Activated naive CD4-positive, alpha-beta T cell treated with anti-CD3 and anti-CD28 coated beads for 36 hours (primary cell): ENCODE measurements at regions not wholly inside any gene's neighbourhood (a gene's known extent, or its start where the extent isn't known, plus 50 kb on each side); places are given as distances from the start of the nearest gene placed in this dataset.

Experiments used
- CTCF ChIA-PET: fragments of 350-600 bp; sonication (Branson Sonifier 250); formaldehyde crosslinking; loops from one replicate; lab custom pipeline; 2021; ENCODE audit warnings: antibody characterized with exemption; lab: Charles Lee
- DNase-seq: peaks from one replicate; pipeline ENCODE4 v3.0.0-alpha.2; 2020
- H3K27ac Mint-ChIP-seq: one replicate; pipeline ENCODE4 v1.8.0; 2021; ENCODE audit warnings: mild to moderate bottlenecking, mixed read lengths
- H3K27me3 Mint-ChIP-seq: one replicate; pipeline ENCODE4 v1.8.0; 2021; ENCODE audit warnings: low read depth, mixed read lengths
- H3K36me3 Mint-ChIP-seq: one replicate; pipeline ENCODE4 v1.8.0; 2021; ENCODE audit warnings: low read depth, mixed read lengths
- H3K4me1 Mint-ChIP-seq: one replicate; pipeline ENCODE4 v1.8.0; 2021; ENCODE audit warnings: low read depth, mixed read lengths
- H3K4me3 Mint-ChIP-seq: one replicate; pipeline ENCODE4 v1.8.0; 2021; ENCODE audit warnings: mild to moderate bottlenecking, moderate library complexity, mixed read lengths
- H3K9me3 Mint-ChIP-seq: one replicate; pipeline ENCODE4 v1.8.0; 2021; ENCODE audit warnings: mixed read lengths
- intact Hi-C: fragments of 100-400 bp; cut with micrococcal nuclease; formaldehyde crosslinking; loops from one replicate; pipeline ENCODE4 v1.15.1; 2023

- no peak overlapping the region for H3K27ac Mint-ChIP-seq
- H3K9me3 Mint-ChIP-seq = peaks cover 1% of the 10 kb centered on the region
- H3K36me3 Mint-ChIP-seq = no peaks in the 10 kb centered on the region
- no peaks in the 10 kb centered on the region for H3K4me1 Mint-ChIP-seq
- H3K4me3 Mint-ChIP-seq = no peak overlapping the region
- H3K27me3 Mint-ChIP-seq = no peaks in the 10 kb centered on the region
- intact Hi-C loops = no loop called here
- CTCF ChIA-PET = no interaction called here
- no peak for DNase-seq
Observed at GRCh38 chr6:23584134-23584763, 541.8 kb upstream of the NRSN1 start.

GRCh38 chr6:23587582-23587981 is 538.4 kb upstream of the NRSN1 start:
- H3K27me3 Mint-ChIP-seq = no peaks in the 10 kb centered on the region
- DNase-seq = no peak
- intact Hi-C loops = no loop called here

GRCh38 chr6:23589811-23590210 is 536.2 kb upstream of the NRSN1 start:
- DNase-seq = no peak
- H3K36me3 Mint-ChIP-seq = no peaks in the 10 kb centered on the region
- no peaks in the 10 kb centered on the region for H3K4me1 Mint-ChIP-seq
- CTCF ChIA-PET = no interaction called here
- peaks cover 7% of the 10 kb centered on the region for H3K9me3 Mint-ChIP-seq
- intact Hi-C loops = no loop called here
- no peak overlapping the region for H3K27ac Mint-ChIP-seq
- H3K4me3 Mint-ChIP-seq = no peak overlapping the region
- H3K27me3 Mint-ChIP-seq = no peaks in the 10 kb centered on the region

More at GRCh38 chr6:23587582-23587981, 538.4 kb upstream of the NRSN1 start:
- CTCF ChIA-PET = no interaction called here
- Mint-ChIP-seq H3K27ac (no peak overlapping the region), H3K4me3 (no peak overlapping the region), H3K9me3 (peaks cover 1% of the 10 kb centered on the region), H3K36me3 (no peaks in the 10 kb centered on the region), H3K4me1 (no peaks in the 10 kb centered on the region)

GRCh38 chr6:23590498-23591126 is 535.4 kb upstream of the NRSN1 start:
- Mint-ChIP-seq H3K27me3 (no peaks in the 10 kb centered on the region), H3K4me1 (no peaks in the 10 kb centered on the region), H3K4me3 (no peak overlapping the region), H3K27ac (no peak overlapping the region), H3K9me3 (peaks cover 7% of the 10 kb centered on the region), H3K36me3 (no peaks in the 10 kb centered on the region)
- no peak for DNase-seq
- intact Hi-C loops = no loop called here
- CTCF ChIA-PET = no interaction called here

- Mint-ChIP-seq H3K4me1 (no peaks in the 10 kb centered on the region), H3K27ac (no peak overlapping the region), H3K27me3 (no peaks in the 10 kb centered on the region), H3K9me3 (peaks cover 7% of the 10 kb centered on the region), H3K36me3 (no peaks in the 10 kb centered on the region), H3K4me3 (no peak overlapping the region)
- DNase-seq = no peak
- intact Hi-C loops = no loop called here
- CTCF ChIA-PET = interaction anchor here (0.7 kb wide), 1 partner anchor 11 kb away, joined by 3 read pairs; no protein-coding TSS in a partner anchor
Observed at GRCh38 chr6:23591761-23592160, 534.3 kb upstream of the NRSN1 start.

GRCh38 chr6:23600118-23600517 is 525.9 kb upstream of the NRSN1 start:
- Mint-ChIP-seq H3K27me3 (no peaks in the 10 kb centered on the region), H3K4me3 (no peak overlapping the region), H3K9me3 (peaks cover 15% of the 10 kb centered on the region), H3K36me3 (no peaks in the 10 kb centered on the region), H3K27ac (no peak overlapping the region), H3K4me1 (no peaks in the 10 kb centered on the region)
- CTCF ChIA-PET = no interaction called here
- intact Hi-C loops = no loop called here
- DNase-seq = no peak

- Mint-ChIP-seq H3K27ac (no peak overlapping the region), H3K4me1 (no peaks in the 10 kb centered on the region), H3K4me3 (no peak overlapping the region), H3K36me3 (no peaks in the 10 kb centered on the region), H3K27me3 (no peaks in the 10 kb centered on the region), H3K9me3 (peaks cover 13% of the 10 kb centered on the region)
- DNase-seq = no peak
- intact Hi-C loops = no loop called here
- CTCF ChIA-PET = no interaction called here
Observed at GRCh38 chr6:23601811-23602345, 524.1 kb upstream of the NRSN1 start.

- H3K36me3 Mint-ChIP-seq = no peaks in the 10 kb centered on the region
- no peak overlapping the region for H3K27ac Mint-ChIP-seq
- no peaks in the 10 kb centered on the region for H3K27me3 Mint-ChIP-seq
- no peak for DNase-seq
- no peaks in the 10 kb centered on the region for H3K4me1 Mint-ChIP-seq
- peaks cover 5% of the 10 kb centered on the region for H3K9me3 Mint-ChIP-seq
- CTCF ChIA-PET = no interaction called here
- no peak overlapping the region for H3K4me3 Mint-ChIP-seq
- intact Hi-C loops = no loop called here
Observed at GRCh38 chr6:23608931-23609435, 517.0 kb upstream of the NRSN1 start.

- Mint-ChIP-seq H3K27ac (no peak overlapping the region), H3K27me3 (peaks cover 2% of the 10 kb centered on the region), H3K4me1 (no peaks in the 10 kb centered on the region), H3K36me3 (no peaks in the 10 kb centered on the region), H3K4me3 (no peak overlapping the region), H3K9me3 (peaks cover 1% of the 10 kb centered on the region)
- DNase-seq = no peak
- intact Hi-C loops = no loop called here
- CTCF ChIA-PET = no interaction called here
Observed at GRCh38 chr6:23611776-23612381, 514.1 kb upstream of the NRSN1 start.

- H3K36me3 Mint-ChIP-seq = no peaks in the 10 kb centered on the region
- H3K4me1 Mint-ChIP-seq = no peaks in the 10 kb centered on the region
- peaks cover 2% of the 10 kb centered on the region for H3K27me3 Mint-ChIP-seq
- H3K4me3 Mint-ChIP-seq = no peak overlapping the region
- DNase-seq = no peak
- H3K27ac Mint-ChIP-seq = no peak overlapping the region
- CTCF ChIA-PET = no interaction called here
- peaks cover 3% of the 10 kb centered on the region for H3K9me3 Mint-ChIP-seq
- intact Hi-C loops = no loop called here
Observed at GRCh38 chr6:23618366-23618765, 507.6 kb upstream of the NRSN1 start.

- H3K27ac Mint-ChIP-seq = no peak overlapping the region
- H3K9me3 Mint-ChIP-seq = peaks cover 3% of the 10 kb centered on the region
- no peak overlapping the region for H3K4me3 Mint-ChIP-seq
- no peaks in the 10 kb centered on the region for H3K36me3 Mint-ChIP-seq
- H3K27me3 Mint-ChIP-seq = peaks cover 2% of the 10 kb centered on the region
- CTCF ChIA-PET = no interaction called here
- intact Hi-C loops = loop anchor here (10.0 kb wide), 1 partner anchor 1546 kb away; no protein-coding TSS in a partner anchor
- no peaks in the 10 kb centered on the region for H3K4me1 Mint-ChIP-seq
- no peak for DNase-seq
Observed at GRCh38 chr6:23620911-23621401, 505.1 kb upstream of the NRSN1 start.

- intact Hi-C loops = no loop called here
- DNase-seq = no peak
- Mint-ChIP-seq H3K4me3 (no peak overlapping the region), H3K4me1 (no peaks in the 10 kb centered on the region), H3K9me3 (no peaks in the 10 kb centered on the region), H3K36me3 (no peaks in the 10 kb centered on the region), H3K27me3 (no peaks in the 10 kb centered on the region), H3K27ac (no peak overlapping the region)
- CTCF ChIA-PET = no interaction called here
Observed at GRCh38 chr6:23630726-23631635, 495.0 kb upstream of the NRSN1 start.
